Panc1 (cell line): ENCODE measurements at regions not wholly inside any gene's neighbourhood (a gene's known extent, or its start where the extent isn't known, plus 50 kb on each side); places are given as distances from the start of the nearest gene placed in this dataset.

Experiments used
- ATAC-seq: fragments of 200-7000 bp; cut with Tn5 transposase; 2 replicates; pipeline ENCODE4 v1.9.1; 2020; ENCODE audit warnings: mild to moderate bottlenecking, moderate library complexity
- BruUV-seq: library from RNA; stranded (reverse); fragments of 400-500 nt; replicated peaks from 2 replicates; lab custom pipeline; 2021; lab: Mats Ljungman, UMichigan
- CTCF ChIA-PET: fragments of 300-600 bp; sonication (Branson Sonifier 250); formaldehyde crosslinking; loops from one replicate; lab custom pipeline; 2022; ENCODE audit warnings: antibody characterized with exemption; lab: Charles Lee
- POLR2A ChIA-PET: fragments of 300-600 bp; sonication (Branson Sonifier 250); formaldehyde crosslinking; loops from one replicate; lab custom pipeline; 2022; ENCODE audit warnings: antibody characterized with exemption; lab: Charles Lee
- DNase-seq: peaks from one replicate; pipeline ENCODE4 v3.0.0-alpha.2; 2010; ENCODE audit warnings: low read depth, low spot score
- H3K27ac ChIP-seq: 2 replicates; pipeline ENCODE4 v1.5.1; 2011; ENCODE audit warnings: mild to moderate bottlenecking, low read length, inconsistent platforms
- H3K27me3 ChIP-seq: fragments of 200-500 bp; sonication (Bioruptor generic); 2 replicates; pipeline ENCODE4 v1.6.0; 2014; ENCODE audit warnings: low read length, inconsistent platforms; ENCODE audit not compliant: control insufficient read depth, insufficient read depth
- H3K36me3 ChIP-seq: fragments of 200-500 bp; sonication (Bioruptor generic); 2 replicates; pipeline ENCODE4 v1.5.1; 2014; ENCODE audit warnings: inconsistent platforms, mild to moderate bottlenecking, low read length, moderate library complexity; ENCODE audit not compliant: control insufficient read depth, insufficient read depth
- H3K4me1 ChIP-seq: 2 replicates; pipeline ENCODE4 v1.5.1; 2011; ENCODE audit warnings: inconsistent platforms, mild to moderate bottlenecking, low read length, moderate library complexity; ENCODE audit not compliant: control insufficient read depth, insufficient read depth
- H3K4me3 ChIP-seq, 2 experiments: 2 replicates each; pipeline ENCODE4 v1.5.1; 2011 to 2012; ENCODE audit warnings: low read depth in 2 of 2, low read length in 2 of 2, mild to moderate bottlenecking in 2 of 2, inconsistent platforms in 1 of 2, moderate library complexity in 1 of 2
- H3K9me3 ChIP-seq: fragments of 200-500 bp; sonication (Bioruptor generic); 2 replicates; pipeline ENCODE4 v1.5.1; 2014; ENCODE audit warnings: low read depth, mild to moderate bottlenecking, inconsistent platforms, low read length, moderate library complexity; ENCODE audit not compliant: control insufficient read depth, insufficient read depth
- POLR2AphosphoS5 ChIP-seq: IDR thresholded peaks from 2 replicates; pipeline ENCODE4 v1.6.1; 2012; ENCODE audit warnings: mild to moderate bottlenecking, low read depth, low read length, moderate library complexity
- SIN3A ChIP-seq: IDR thresholded peaks from 2 replicates; pipeline ENCODE4 v1.6.1; 2012; ENCODE audit warnings: low read depth, mild to moderate bottlenecking, low read length, moderate library complexity, borderline replicate concordance; ENCODE audit not compliant: insufficient read depth
- TCF7L2 ChIP-seq: IDR thresholded peaks from 2 replicates; pipeline ENCODE4 v1.6.1; 2011; ENCODE audit warnings: mild to moderate bottlenecking, low read depth, low read length, inconsistent platforms
- in situ Hi-C: cut with HindIII; loops from 2 replicates; pipeline ENCODE4 v1.10.0; 2016; ENCODE audit warnings: low sequenced_read_pairs, low pct_unique_long_range_greater_than_20kb
- intact Hi-C: fragments of 100-400 bp; cut with micrococcal nuclease; formaldehyde crosslinking; loops from one replicate; pipeline ENCODE4 v1.10.0; 2022; ENCODE audit not compliant: unreplicated experiment
- TF ChIP-seq, protein P1 (sequence below), 2 experiments: IDR thresholded peaks; 2 replicates each; pipeline ENCODE4 v1.6.1; 2011 to 2012; ENCODE audit warnings: low read depth in 2 of 2, control low read depth in 1 of 2, low read length in 1 of 2, mild to moderate bottlenecking in 1 of 2, moderate library complexity in 1 of 2; ENCODE audit not compliant: insufficient read depth in 1 of 2
- TF ChIP-seq, protein P2 (sequence below): fragments of 450-650 bp; IDR thresholded peaks from 2 replicates; pipeline ENCODE4 v1.5.1; 2017; ENCODE audit warnings: mild to moderate bottlenecking

DNA sequence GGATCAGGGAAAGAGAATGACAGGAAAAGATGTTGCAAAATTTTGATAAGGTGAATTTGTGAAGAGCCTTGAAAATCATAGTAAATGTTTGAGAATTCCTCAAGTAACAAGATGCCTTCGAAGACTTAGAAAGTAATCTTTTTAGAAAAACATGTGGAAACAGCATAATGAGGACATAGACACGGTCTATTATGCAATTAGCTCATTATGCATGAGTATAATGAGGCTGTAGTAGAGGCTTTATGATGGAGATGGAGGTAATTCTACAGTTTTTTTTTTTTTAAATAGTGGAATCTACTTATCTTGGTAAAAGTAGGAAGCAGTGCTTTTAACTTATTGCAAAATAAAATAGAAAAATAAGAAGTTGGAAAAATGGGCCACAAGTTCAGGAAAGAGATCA lies 1329.1 kb upstream of the SPRY2 start:
- no peak overlapping the region for H3K27ac ChIP-seq
- intact Hi-C loops (no loop called here), in situ Hi-C loops (no loop called here)
- ATAC-seq (no peak), DNase-seq (no peak)
- no peaks in the 10 kb centered on the region for H3K27me3 ChIP-seq
- no peaks in the 10 kb centered on the region for H3K4me1 ChIP-seq
- BruUV-seq: no TSS peak
- no peaks in the 10 kb centered on the region for H3K36me3 ChIP-seq
- CTCF ChIA-PET: no interaction called here
- POLR2A ChIA-PET: no interaction called here
- no peak for TF ChIP-seq SIN3A
- TF ChIP-seq, protein P1, sequence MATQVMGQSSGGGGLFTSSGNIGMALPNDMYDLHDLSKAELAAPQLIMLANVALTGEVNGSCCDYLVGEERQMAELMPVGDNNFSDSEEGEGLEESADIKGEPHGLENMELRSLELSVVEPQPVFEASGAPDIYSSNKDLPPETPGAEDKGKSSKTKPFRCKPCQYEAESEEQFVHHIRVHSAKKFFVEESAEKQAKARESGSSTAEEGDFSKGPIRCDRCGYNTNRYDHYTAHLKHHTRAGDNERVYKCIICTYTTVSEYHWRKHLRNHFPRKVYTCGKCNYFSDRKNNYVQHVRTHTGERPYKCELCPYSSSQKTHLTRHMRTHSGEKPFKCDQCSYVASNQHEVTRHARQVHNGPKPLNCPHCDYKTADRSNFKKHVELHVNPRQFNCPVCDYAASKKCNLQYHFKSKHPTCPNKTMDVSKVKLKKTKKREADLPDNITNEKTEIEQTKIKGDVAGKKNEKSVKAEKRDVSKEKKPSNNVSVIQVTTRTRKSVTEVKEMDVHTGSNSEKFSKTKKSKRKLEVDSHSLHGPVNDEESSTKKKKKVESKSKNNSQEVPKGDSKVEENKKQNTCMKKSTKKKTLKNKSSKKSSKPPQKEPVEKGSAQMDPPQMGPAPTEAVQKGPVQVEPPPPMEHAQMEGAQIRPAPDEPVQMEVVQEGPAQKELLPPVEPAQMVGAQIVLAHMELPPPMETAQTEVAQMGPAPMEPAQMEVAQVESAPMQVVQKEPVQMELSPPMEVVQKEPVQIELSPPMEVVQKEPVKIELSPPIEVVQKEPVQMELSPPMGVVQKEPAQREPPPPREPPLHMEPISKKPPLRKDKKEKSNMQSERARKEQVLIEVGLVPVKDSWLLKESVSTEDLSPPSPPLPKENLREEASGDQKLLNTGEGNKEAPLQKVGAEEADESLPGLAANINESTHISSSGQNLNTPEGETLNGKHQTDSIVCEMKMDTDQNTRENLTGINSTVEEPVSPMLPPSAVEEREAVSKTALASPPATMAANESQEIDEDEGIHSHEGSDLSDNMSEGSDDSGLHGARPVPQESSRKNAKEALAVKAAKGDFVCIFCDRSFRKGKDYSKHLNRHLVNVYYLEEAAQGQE (IDR thresholded peaks at IDR 0.05; ENCODE audit: insufficient read depth in 1 of 2, low read depth in 2 of 2, low read length in 1 of 2): no peak
- TF ChIP-seq, protein P2, sequence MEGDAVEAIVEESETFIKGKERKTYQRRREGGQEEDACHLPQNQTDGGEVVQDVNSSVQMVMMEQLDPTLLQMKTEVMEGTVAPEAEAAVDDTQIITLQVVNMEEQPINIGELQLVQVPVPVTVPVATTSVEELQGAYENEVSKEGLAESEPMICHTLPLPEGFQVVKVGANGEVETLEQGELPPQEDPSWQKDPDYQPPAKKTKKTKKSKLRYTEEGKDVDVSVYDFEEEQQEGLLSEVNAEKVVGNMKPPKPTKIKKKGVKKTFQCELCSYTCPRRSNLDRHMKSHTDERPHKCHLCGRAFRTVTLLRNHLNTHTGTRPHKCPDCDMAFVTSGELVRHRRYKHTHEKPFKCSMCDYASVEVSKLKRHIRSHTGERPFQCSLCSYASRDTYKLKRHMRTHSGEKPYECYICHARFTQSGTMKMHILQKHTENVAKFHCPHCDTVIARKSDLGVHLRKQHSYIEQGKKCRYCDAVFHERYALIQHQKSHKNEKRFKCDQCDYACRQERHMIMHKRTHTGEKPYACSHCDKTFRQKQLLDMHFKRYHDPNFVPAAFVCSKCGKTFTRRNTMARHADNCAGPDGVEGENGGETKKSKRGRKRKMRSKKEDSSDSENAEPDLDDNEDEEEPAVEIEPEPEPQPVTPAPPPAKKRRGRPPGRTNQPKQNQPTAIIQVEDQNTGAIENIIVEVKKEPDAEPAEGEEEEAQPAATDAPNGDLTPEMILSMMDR: no peak
- TF ChIP-seq POLR2AphosphoS5: no peak
- no peak for TF ChIP-seq TCF7L2
- H3K4me3 ChIP-seq: no peak overlapping the region
- no peaks in the 10 kb centered on the region for H3K9me3 ChIP-seq

DNA sequence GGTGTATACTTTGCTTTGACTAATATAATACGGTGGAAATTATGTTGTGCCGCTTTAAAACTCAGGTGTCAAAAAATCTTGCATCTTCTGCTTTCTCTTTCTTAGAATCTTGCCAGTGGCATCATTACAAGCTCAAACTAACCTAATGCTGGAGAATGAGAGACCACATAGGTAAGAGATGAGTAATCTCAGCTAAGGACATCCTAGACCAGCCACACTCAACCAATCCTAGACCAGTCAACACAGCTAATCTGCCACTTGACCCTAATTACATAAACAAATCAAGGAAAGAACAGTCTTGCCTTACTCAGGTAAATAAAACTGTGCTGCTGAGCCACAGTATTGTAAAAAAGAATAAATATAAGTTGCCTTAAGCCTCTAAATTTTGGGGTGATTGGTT lies 1323.9 kb upstream of the SPRY2 start:
- Histone ChIP-seq H3K36me3 (no peaks in the 10 kb centered on the region), H3K4me3 (no peak overlapping the region), H3K27me3 (no peaks in the 10 kb centered on the region), H3K27ac (no peak overlapping the region), H3K4me1 (no peaks in the 10 kb centered on the region), H3K9me3 (no peaks in the 10 kb centered on the region)
- ChIA-PET POLR2A (no interaction called here), CTCF (no interaction called here)
- in situ Hi-C loops: no loop called here
- intact Hi-C loops: no loop called here
- no peak for TF ChIP-seq POLR2AphosphoS5
- BruUV-seq: no TSS peak
- no peak for ATAC-seq
- no peak for DNase-seq

DNA sequence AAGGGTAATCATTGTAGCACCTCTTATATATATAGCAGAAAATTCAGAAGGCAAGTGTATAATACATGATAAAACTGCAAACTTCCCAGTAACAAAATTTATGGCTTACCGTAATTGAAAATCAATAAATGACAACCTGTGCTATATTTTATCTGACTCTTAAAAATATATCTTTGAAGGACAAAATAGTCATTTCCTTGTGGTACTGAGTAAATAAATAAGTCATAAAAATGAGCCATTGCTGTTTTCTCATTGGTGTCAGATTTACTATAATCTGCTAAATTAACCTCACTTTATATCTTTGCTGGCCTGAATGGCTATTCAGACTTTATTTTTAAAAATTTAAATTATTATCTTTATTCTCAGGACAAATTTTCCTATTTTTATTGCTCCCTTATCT lies 1319.1 kb upstream of the SPRY2 start:
- intact Hi-C loops: no loop called here
- in situ Hi-C loops: no loop called here
- no TSS peak for BruUV-seq
- TF ChIP-seq, protein P2: no peak
- TF ChIP-seq, protein P1 (IDR thresholded peaks at IDR 0.05; ENCODE audit: insufficient read depth in 1 of 2, low read depth in 2 of 2, low read length in 1 of 2): no peak
- no peak for TF ChIP-seq TCF7L2
- no peak for TF ChIP-seq SIN3A
- no peak for TF ChIP-seq POLR2AphosphoS5
- Histone ChIP-seq H3K27me3 (no peaks in the 10 kb centered on the region), H3K9me3 (no peaks in the 10 kb centered on the region), H3K27ac (no peak overlapping the region), H3K36me3 (no peaks in the 10 kb centered on the region), H3K4me1 (no peaks in the 10 kb centered on the region), H3K4me3 (no peak overlapping the region)
- CTCF ChIA-PET: no interaction called here
- no peak for DNase-seq
- POLR2A ChIA-PET: no interaction called here
- no peak for ATAC-seq
